OCI-LY1 (cell line): ENCODE measurements at regions not wholly inside any gene's neighbourhood (a gene's known extent, or its start where the extent isn't known, plus 50 kb on each side); places are given as distances from the start of the nearest gene placed in this dataset.
"Not testable (repeated sequence)": the region's sequence is repeated elsewhere in the genome, so short reads cannot be mapped to it uniquely, and the experiment has no call there.

Source experiments
- H2AFZ ChIP-seq: fragments of 200-600 bp; sonication (generic), shearing (Covaris generic); 2 replicates; pipeline ENCODE4 v1.6.0; 2014; ENCODE audit warnings: antibody characterized with exemption, mild to moderate bottlenecking, low read length
- H3F3A ChIP-seq: fragments of 200-600 bp; sonication (generic), shearing (Covaris generic); 2 replicates; pipeline ENCODE4 v1.6.0; 2014; ENCODE audit warnings: mild to moderate bottlenecking, antibody characterized with exemption, low read length, moderate library complexity; ENCODE audit not compliant: insufficient read depth
- H3K27ac ChIP-seq: fragments of 200-600 bp; sonication (generic); 2 replicates; pipeline ENCODE4 v1.5.1; 2014; ENCODE audit warnings: low read length, mixed run types, mild to moderate bottlenecking, low read depth; ENCODE audit not compliant: poor library complexity, severe bottlenecking
- H3K27me3 ChIP-seq: fragments of 200-600 bp; sonication (generic); 2 replicates; pipeline ENCODE4 v1.6.0; 2014; ENCODE audit warnings: antibody characterized with exemption, mild to moderate bottlenecking, low read length, moderate library complexity; ENCODE audit not compliant: insufficient read depth
- H3K36me3 ChIP-seq: fragments of 200-600 bp; sonication (generic); 2 replicates; pipeline ENCODE4 v1.6.1; 2014; ENCODE audit warnings: mild to moderate bottlenecking, antibody characterized with exemption, low read length, moderate library complexity, mixed read lengths; ENCODE audit not compliant: insufficient read depth
- H3K4me1 ChIP-seq: fragments of 200-600 bp; sonication (generic); 2 replicates; pipeline ENCODE4 v1.5.1; 2014; ENCODE audit warnings: mild to moderate bottlenecking, low read length, moderate library complexity; ENCODE audit not compliant: insufficient read depth, severe bottlenecking
- H3K4me2 ChIP-seq: fragments of 200-600 bp; sonication (generic), shearing (Covaris generic); 2 replicates; pipeline ENCODE4 v1.6.1; 2014; ENCODE audit warnings: low read length
- H3K4me3 ChIP-seq: fragments of 200-600 bp; sonication (generic); 2 replicates; pipeline ENCODE4 v1.5.1; 2014; ENCODE audit warnings: low read length, low read depth, mild to moderate bottlenecking, mixed read lengths; ENCODE audit not compliant: poor library complexity, severe bottlenecking
- H3K79me2 ChIP-seq: fragments of 200-600 bp; shearing (Covaris generic); 2 replicates; pipeline ENCODE4 v1.6.1; 2016; ENCODE audit warnings: mixed run types, low read length, mixed read lengths; ENCODE audit not compliant: insufficient read depth
- H3K9ac ChIP-seq: fragments of 200-600 bp; sonication (generic), shearing (Covaris generic); 2 replicates; pipeline ENCODE4 v1.6.1; 2014; ENCODE audit warnings: mild to moderate bottlenecking, low read length, mixed read lengths
- H3K9me2 ChIP-seq: fragments of 200-600 bp; sonication (generic), shearing (Covaris generic); 2 replicates; pipeline ENCODE4 v1.6.1; 2014; ENCODE audit warnings: low read depth, mild to moderate bottlenecking, low read length, mixed read lengths
- H3K9me3 ChIP-seq: fragments of 200-600 bp; shearing (Covaris generic); 2 replicates; pipeline ENCODE4 v1.6.1; 2014; ENCODE audit warnings: low read length, mixed read lengths
- H4K20me1 ChIP-seq: fragments of 200-600 bp; sonication (generic), shearing (Covaris generic); 2 replicates; pipeline ENCODE4 v1.6.0; 2016; ENCODE audit warnings: mild to moderate bottlenecking, low read length; ENCODE audit not compliant: insufficient read depth
- CTCF ChIP-seq: fragments of 200-600 bp; sonication (generic), shearing (Covaris generic); IDR thresholded peaks from 2 replicates; pipeline ENCODE4 v1.5.1; 2017; ENCODE audit warnings: mild to moderate bottlenecking, antibody characterized with exemption, low read length, moderate library complexity, mixed read lengths
- EZH2 ChIP-seq: fragments of 200-600 bp; sonication (generic), shearing (Covaris generic); IDR thresholded peaks from 2 replicates; pipeline ENCODE4 v1.8.0; 2017; ENCODE audit warnings: borderline replicate concordance, mixed run types, mild to moderate bottlenecking, antibody characterized with exemption, low read length, moderate library complexity, mixed read lengths

- H3K27ac ChIP-seq = no peak overlapping the region
- H3K27me3 ChIP-seq = no peaks in the 10 kb centered on the region
- no peaks in the 10 kb centered on the region for H3K79me2 ChIP-seq
- no peak overlapping the region for H3K4me2 ChIP-seq
- H3F3A ChIP-seq = no peaks in the 10 kb centered on the region
- no peak overlapping the region for H3K4me3 ChIP-seq
- no peak overlapping the region for H2AFZ ChIP-seq
- no peak overlapping the region for H3K9ac ChIP-seq
- H4K20me1 ChIP-seq = no peaks in the 10 kb centered on the region
- no peaks in the 10 kb centered on the region for H3K36me3 ChIP-seq
- no peaks in the 10 kb centered on the region for H3K9me2 ChIP-seq
- no peaks in the 10 kb centered on the region for H3K4me1 ChIP-seq
- no peak for TF ChIP-seq EZH2
- TF ChIP-seq CTCF = no peak
- no peaks in the 10 kb centered on the region for H3K9me3 ChIP-seq
Observed at GRCh38 chr1:229913489-229913888, 153.5 kb upstream of the GALNT2 start.

DNA sequence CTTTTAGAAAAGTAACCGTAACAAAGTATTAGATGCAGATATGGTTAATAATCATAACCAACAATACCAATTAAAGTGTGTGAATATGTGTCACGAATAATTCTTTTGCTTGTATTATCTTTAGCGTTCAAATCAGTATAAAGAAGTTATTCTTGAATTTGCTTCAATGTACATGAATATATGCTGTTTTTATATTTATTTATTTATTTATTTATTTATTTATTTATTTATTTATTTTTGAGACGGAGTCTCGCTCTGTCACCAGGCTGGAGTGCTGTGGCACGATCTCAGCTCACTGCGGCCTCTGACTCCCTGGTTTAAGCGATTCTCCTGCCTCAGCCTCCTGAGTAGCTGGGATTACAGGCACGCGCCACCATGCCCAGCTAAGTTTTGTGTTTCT is 147.6 kb upstream of the GALNT2 start:
- not testable (repeated sequence) for H3K4me1 ChIP-seq, H3F3A ChIP-seq, H3K27ac ChIP-seq, H3K79me2 ChIP-seq, H3K27me3 ChIP-seq, H4K20me1 ChIP-seq, H3K9ac ChIP-seq, H3K9me2 ChIP-seq, H3K4me2 ChIP-seq, H3K36me3 ChIP-seq, H3K9me3 ChIP-seq, H3K4me3 ChIP-seq, H2AFZ ChIP-seq

DNA sequence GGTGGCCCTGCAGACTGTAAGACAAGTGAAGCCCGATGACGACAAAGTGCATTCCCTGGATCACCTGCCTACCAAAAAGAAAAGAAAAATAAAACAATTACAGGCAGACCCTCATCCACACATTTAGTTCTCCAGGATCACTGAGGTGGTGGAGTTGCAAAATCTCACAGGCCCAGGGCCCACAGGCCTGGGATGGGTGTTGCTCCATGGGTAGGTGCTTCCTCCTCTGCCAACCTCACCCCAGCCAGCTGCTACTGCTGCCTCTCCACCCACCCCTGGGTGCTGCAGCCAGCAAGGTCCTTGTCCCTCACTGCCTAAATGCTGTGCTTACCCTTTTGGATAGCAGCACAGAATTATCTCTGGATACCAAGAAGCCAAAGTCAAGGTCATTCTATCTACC is 146.4 kb upstream of the GALNT2 start:
- Histone ChIP-seq H3K9me2 (no peaks in the 10 kb centered on the region), H3F3A (no peaks in the 10 kb centered on the region), H3K79me2 (no peaks in the 10 kb centered on the region), H4K20me1 (no peaks in the 10 kb centered on the region), H3K4me1 (no peaks in the 10 kb centered on the region), H3K4me2 (no peak overlapping the region), H3K4me3 (no peak overlapping the region), H3K27ac (no peak overlapping the region), H3K36me3 (no peaks in the 10 kb centered on the region), H3K27me3 (no peaks in the 10 kb centered on the region), H3K9ac (no peak overlapping the region), H2AFZ (no peak overlapping the region), H3K9me3 (no peaks in the 10 kb centered on the region)
- TF ChIP-seq CTCF = no peak
- no peak for TF ChIP-seq EZH2

DNA sequence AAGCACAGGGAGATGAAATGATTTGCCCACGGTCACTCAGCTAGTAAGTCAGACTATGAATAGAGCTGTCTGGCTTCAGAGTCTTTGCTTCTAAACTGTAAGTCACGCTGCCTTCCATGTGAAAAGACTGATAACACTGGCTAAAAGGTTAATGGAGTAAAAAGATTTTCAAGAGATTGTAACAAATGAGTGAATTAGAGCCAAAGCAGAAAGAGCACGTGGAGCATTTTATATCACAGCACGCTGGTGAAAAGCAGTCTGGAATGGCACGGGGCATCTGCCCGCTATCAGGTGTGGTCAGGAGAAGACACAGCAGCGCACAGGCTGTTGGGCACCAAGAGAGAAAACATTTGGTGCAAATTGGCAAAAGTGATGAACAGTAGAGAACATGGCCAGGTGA is 144.8 kb upstream of the GALNT2 start:
- H3K9ac ChIP-seq = no peak overlapping the region
- TF ChIP-seq CTCF (no peak), EZH2 (no peak)
- no peaks in the 10 kb centered on the region for H3K79me2 ChIP-seq
- no peak overlapping the region for H3K4me3 ChIP-seq
- H2AFZ ChIP-seq = no peak overlapping the region
- no peak overlapping the region for H3K27ac ChIP-seq
- no peaks in the 10 kb centered on the region for H3K9me3 ChIP-seq
- H3K27me3 ChIP-seq = no peaks in the 10 kb centered on the region
- no peaks in the 10 kb centered on the region for H3F3A ChIP-seq
- H4K20me1 ChIP-seq = no peaks in the 10 kb centered on the region
- H3K36me3 ChIP-seq = no peaks in the 10 kb centered on the region
- H3K4me2 ChIP-seq = no peak overlapping the region
- no peaks in the 10 kb centered on the region for H3K9me2 ChIP-seq
- no peaks in the 10 kb centered on the region for H3K4me1 ChIP-seq
